Fibroblast of skin of right quadriceps (primary cell): ENCODE measurements at regions not wholly inside any gene's neighbourhood (a gene's known extent, or its start where the extent isn't known, plus 50 kb on each side); places are given as distances from the start of the nearest gene placed in this dataset.
"Not testable (repeated sequence)": the region's sequence is repeated elsewhere in the genome, so short reads cannot be mapped to it uniquely, and the experiment has no call there.

Source experiments
- DNase-seq: peaks from one replicate; pipeline ENCODE4 v3.0.0-alpha.2; 2013

GRCh38 chr13:100809856-100810255 is 135.3 kb upstream of the TMTC4 start:
- no peak for DNase-seq

- no peak for DNase-seq
Measured at GRCh38 chr13:100809129-100809390, 134.5 kb upstream of the TMTC4 start.

- DNase-seq: no peak
Measured at GRCh38 chr13:100808330-100809128, 133.9 kb upstream of the TMTC4 start.

- no peak for DNase-seq
Measured at GRCh38 chr13:100803091-100803490, 128.5 kb upstream of the TMTC4 start.

GRCh38 chr13:100800283-100800875 is 125.8 kb upstream of the TMTC4 start:
- DNase-seq: no peak

- no peak for DNase-seq
Measured at GRCh38 chr13:100798739-100799361, 124.3 kb upstream of the TMTC4 start.

- DNase-seq: no peak
Measured at GRCh38 chr13:100797921-100798320, 123.3 kb upstream of the TMTC4 start.

- DNase-seq: no peak
Measured at GRCh38 chr13:100796463-100796862, 121.9 kb upstream of the TMTC4 start.

GRCh38 chr13:100794575-100794974 is 120.0 kb upstream of the TMTC4 start:
- DNase-seq: no peak

- DNase-seq: no peak
Measured at GRCh38 chr13:100790405-100790804, 115.8 kb upstream of the TMTC4 start.

GRCh38 chr13:100789968-100790367 is 115.4 kb upstream of the TMTC4 start:
- peak; percentile 9 for DNase-seq

- peak; percentile 31 for DNase-seq
Measured at GRCh38 chr13:100789481-100789880, 114.9 kb upstream of the TMTC4 start.

- no peak for DNase-seq
Measured at GRCh38 chr13:100789025-100789424, 114.4 kb upstream of the TMTC4 start.

GRCh38 chr13:100788540-100788939 is 113.9 kb upstream of the TMTC4 start:
- DNase-seq: no peak

GRCh38 chr13:100787899-100788298 is 113.3 kb upstream of the TMTC4 start:
- DNase-seq: no peak

GRCh38 chr13:100776686-100777085 is 102.1 kb upstream of the TMTC4 start:
- DNase-seq: peak; percentile 15

GRCh38 chr13:100773923-100774663 is 99.5 kb upstream of the TMTC4 start:
- no peak for DNase-seq

GRCh38 chr13:100773429-100773828 is 98.8 kb upstream of the TMTC4 start:
- DNase-seq: no peak

- no peak for DNase-seq
Measured at GRCh38 chr13:100767192-100767591, 92.6 kb upstream of the TMTC4 start.

GRCh38 chr13:100766570-100766969 is 92.0 kb upstream of the TMTC4 start:
- DNase-seq: not testable (repeated sequence)

- DNase-seq: no peak
Measured at GRCh38 chr13:100764937-100765336, 90.3 kb upstream of the TMTC4 start.

- DNase-seq: not testable (repeated sequence)
Measured at GRCh38 chr13:100762126-100762525, 87.5 kb upstream of the TMTC4 start.

- DNase-seq: no peak
Measured at GRCh38 chr13:100755891-100756290, 81.3 kb upstream of the TMTC4 start.

- no peak for DNase-seq
Measured at GRCh38 chr13:100754459-100754858, 79.9 kb upstream of the TMTC4 start.
